HG03095 (cell line): ENCODE measurements at regions not wholly inside any gene's neighbourhood (a gene's known extent, or its start where the extent isn't known, plus 50 kb on each side); places are given as distances from the start of the nearest gene placed in this dataset.
"Not testable (repeated sequence)": the region's sequence is repeated elsewhere in the genome, so short reads cannot be mapped to it uniquely, and the experiment has no call there.

Experiments
- ATAC-seq: cut with Tn5 transposase; IDR thresholded peaks from one replicate; pipeline ENCODE4 v1.9.1; 2021; ENCODE audit warnings: moderate library complexity; ENCODE audit not compliant: unreplicated experiment

GRCh38 chrX:52261125-52261462 lies 76.4 kb downstream of the MAGED4 start:
- no peak for ATAC-seq

DNA sequence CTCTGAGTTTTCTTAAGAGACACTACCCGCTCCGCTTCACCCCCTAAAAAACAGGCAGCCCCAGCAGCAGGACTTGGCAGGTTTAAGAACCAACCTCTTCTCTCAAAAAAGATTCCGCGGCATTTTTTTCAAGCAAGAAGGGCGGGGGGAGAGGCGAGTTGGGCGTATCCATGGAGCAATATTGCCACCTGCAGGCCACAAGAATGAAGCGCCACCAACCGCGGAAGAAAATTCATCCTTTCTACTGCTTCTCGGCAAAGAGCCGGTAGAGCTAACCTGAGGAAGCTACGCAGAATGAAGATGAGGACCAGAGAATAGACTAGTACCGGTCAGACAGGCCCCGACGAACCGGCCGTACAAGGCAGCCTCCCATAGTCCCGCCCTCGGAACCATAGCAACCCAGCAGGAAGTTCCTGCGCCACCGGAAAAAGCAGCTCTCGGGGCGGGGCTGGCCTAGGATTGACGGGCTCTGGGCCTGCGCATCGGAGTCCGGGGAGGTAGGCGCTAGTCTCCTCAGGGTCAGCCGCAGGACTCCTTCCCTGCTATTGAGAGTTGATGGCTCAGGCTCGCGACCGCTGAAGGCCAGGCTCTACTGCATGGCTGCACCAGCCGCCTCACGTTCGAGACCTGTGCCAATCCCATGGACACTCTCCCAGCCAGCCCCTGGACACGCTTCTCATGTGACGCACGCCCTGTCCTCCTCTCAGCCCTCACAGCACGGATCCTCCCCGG lies 76.9 kb downstream of the MAGED4 start:
- ATAC-seq = peak; percentile 99

DNA sequence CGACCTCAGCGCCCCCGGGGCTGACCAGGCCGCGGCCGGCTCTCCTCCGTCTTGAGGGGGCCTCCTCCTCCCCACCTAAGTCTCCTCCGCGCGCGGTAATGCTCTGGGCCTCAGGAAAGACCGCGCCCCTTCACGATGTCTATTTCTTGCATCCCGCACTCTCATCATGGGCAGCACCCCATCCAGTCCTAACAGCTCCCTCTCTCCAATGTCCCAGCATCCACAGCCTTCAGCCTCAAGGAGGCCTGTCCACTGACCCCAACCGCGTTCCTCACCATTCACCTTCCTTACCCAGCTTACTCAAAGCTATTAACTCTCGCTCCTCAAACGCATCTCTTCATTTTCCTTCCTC lies 77.5 kb downstream of the MAGED4 start:
- no peak for ATAC-seq

- no peak for ATAC-seq
These were observed 78.7 kb downstream of the MAGED4 start for GRCh38 chrX:52263417-52263816.

DNA sequence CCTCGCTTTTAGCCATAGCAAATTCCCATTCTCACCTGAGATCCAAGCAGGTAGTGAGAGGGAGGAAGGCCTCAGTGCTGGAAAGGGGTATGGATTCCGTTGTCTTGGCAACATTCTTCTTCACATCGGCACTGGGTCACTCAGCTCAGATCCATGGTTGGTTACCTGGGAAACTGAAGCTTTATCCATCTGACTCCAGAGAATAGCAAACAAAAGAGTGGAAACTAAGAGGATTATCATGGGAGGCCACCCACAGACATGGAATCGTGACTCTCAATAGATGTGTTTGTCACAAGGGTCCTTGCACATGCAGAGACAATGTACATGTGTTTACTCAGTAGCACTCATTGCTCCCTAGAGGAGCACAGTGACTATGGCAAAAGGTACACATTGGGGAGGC lies 81.0 kb downstream of the MAGED4 start:
- ATAC-seq = no peak

- ATAC-seq = not testable (repeated sequence)
These were observed 83.8 kb downstream of the MAGED4 start for GRCh38 chrX:52268502-52268901.

DNA sequence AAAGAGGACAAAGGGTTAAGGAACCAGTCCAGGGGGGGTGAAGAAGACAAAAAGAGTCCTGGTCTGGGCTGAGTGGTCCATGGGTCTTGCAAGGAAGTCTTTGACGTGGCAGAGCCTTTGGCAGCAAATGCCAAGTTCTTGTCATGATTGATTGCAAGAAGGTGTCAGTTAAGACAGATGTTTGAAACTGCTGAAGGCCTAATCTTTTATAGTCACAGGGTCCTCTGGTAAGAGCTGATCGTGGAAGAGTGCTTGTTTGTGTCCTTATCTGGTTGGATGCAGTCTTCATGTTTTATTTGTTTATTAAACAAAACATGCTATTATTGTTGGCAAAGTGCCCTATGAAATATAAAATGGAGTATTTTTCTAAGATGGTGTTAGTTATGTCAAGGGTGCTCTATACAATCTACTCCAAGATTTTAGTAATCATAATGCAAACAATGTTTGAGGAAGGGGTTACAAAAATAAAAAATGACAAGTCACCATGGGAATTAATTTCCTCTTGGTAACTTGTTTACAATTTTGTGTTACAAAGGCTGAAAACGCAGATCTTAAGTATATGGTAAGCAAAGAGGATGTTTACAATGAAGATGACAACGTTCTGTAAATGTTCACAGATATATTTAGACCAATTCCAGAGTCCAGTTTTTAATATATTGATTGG lies 85.9 kb downstream of the MAGED4 start:
- no peak for ATAC-seq

- no peak for ATAC-seq
These were observed 86.5 kb downstream of the MAGED4 start for GRCh38 chrX:52271206-52271605.

GRCh38 chrX:52277666-52278065 lies 91.2 kb upstream of the XAGE2 start:
- no peak for ATAC-seq

- no peak for ATAC-seq
These were observed 88.0 kb upstream of the XAGE2 start for GRCh38 chrX:52280812-52281211.

GRCh38 chrX:52284865-52285264 lies 84.0 kb upstream of the XAGE2 start:
- no peak for ATAC-seq

DNA sequence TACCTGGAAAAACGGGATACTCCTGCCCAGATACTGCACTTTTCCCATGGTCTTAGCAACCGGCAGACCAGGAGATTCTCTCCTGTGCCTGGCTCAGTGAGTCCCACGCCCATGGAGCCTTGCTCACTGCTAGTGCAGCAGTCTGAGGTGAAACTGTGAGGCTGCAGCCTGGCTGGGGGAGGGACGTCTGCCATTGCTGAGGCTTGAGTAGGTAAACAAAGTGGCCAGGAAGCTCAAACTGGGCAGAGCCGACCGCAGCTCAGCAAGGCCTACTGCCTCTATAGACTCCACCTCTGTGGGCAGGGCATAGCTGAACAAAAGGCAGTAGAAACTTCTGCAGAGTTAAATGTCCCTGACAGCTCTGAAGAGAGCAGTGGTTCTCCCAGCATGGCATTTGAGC lies 69.9 kb upstream of the XAGE2 start:
- ATAC-seq = not testable (repeated sequence)

- ATAC-seq = not testable (repeated sequence)
These were observed 60.3 kb upstream of the XAGE2 start for GRCh38 chrX:52308532-52308931.
